ENCODE measurements at regions not wholly inside any gene's neighbourhood (a gene's known extent, or its start where the extent isn't known, plus 50 kb on each side); places are given as distances from the start of the nearest gene placed in this dataset.

DNA sequence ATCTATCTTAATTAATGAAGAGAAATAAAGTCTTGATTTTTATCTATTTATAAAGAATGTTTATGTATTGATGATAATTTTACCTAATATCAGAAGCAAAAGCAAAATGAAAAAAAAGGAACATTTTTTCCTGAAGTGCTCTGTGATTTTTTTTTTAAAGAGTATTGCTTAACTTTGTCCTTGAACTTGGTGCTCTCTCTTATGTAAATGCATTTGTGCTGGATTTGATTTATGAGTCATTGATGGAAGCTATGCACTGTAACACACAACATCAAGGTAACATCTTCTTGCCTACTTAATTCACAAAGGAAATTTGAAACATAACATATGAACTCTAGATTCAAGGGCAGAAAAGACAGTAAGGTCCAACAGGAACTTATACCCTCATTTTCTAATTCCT lies 312.9 kb upstream of the CDH19 start (continued):
- TF ChIP-seq, protein P1, sequence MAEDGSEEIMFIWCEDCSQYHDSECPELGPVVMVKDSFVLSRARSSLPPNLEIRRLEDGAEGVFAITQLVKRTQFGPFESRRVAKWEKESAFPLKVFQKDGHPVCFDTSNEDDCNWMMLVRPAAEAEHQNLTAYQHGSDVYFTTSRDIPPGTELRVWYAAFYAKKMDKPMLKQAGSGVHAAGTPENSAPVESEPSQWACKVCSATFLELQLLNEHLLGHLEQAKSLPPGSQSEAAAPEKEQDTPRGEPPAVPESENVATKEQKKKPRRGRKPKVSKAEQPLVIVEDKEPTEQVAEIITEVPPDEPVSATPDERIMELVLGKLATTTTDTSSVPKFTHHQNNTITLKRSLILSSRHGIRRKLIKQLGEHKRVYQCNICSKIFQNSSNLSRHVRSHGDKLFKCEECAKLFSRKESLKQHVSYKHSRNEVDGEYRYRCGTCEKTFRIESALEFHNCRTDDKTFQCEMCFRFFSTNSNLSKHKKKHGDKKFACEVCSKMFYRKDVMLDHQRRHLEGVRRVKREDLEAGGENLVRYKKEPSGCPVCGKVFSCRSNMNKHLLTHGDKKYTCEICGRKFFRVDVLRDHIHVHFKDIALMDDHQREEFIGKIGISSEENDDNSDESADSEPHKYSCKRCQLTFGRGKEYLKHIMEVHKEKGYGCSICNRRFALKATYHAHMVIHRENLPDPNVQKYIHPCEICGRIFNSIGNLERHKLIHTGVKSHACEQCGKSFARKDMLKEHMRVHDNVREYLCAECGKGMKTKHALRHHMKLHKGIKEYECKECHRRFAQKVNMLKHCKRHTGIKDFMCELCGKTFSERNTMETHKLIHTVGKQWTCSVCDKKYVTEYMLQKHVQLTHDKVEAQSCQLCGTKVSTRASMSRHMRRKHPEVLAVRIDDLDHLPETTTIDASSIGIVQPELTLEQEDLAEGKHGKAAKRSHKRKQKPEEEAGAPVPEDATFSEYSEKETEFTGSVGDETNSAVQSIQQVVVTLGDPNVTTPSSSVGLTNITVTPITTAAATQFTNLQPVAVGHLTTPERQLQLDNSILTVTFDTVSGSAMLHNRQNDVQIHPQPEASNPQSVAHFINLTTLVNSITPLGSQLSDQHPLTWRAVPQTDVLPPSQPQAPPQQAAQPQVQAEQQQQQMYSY (CRISPR knock-in tag; IDR thresholded peaks at IDR 0.05), result no peak
- TF ChIP-seq OVOL2 (CRISPR knock-in tag; IDR thresholded peaks at IDR 0.05; ENCODE audit: borderline replicate concordance), result no peak

DNA sequence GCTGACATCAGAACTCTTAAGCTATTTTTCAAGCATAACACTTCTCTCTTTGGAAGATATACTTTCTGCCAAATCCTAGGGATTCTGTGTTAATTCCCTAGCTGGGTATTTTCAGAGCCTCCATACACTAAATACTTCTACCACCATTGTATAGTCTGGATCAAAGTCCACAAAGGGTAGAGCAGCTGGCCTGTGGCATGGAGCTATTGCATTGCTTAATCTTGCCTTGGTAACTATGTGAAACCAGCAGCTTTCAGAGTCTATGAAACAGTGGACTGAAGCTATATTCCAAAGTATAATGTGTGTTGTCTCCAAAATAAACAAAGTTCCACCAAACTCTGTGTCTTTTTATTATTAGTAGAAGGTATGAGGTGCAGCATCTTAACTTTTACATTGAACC lies 296.9 kb upstream of the CDH19 start:
- no peaks in the 10 kb centered on the region for H3K36me3 Mint-ChIP-seq
- TF ChIP-seq USF2 (CRISPR knock-in tag; IDR thresholded peaks at IDR 0.05), result no peak
- no peak for TF ChIP-seq GRHL2 (CRISPR knock-in tag; IDR thresholded peaks at IDR 0.05; ENCODE audit: insufficient replicate concordance, severe bottlenecking)
- TF ChIP-seq, protein P2, sequence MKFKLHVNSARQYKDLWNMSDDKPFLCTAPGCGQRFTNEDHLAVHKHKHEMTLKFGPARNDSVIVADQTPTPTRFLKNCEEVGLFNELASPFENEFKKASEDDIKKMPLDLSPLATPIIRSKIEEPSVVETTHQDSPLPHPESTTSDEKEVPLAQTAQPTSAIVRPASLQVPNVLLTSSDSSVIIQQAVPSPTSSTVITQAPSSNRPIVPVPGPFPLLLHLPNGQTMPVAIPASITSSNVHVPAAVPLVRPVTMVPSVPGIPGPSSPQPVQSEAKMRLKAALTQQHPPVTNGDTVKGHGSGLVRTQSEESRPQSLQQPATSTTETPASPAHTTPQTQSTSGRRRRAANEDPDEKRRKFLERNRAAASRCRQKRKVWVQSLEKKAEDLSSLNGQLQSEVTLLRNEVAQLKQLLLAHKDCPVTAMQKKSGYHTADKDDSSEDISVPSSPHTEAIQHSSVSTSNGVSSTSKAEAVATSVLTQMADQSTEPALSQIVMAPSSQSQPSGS (CRISPR knock-in tag; IDR thresholded peaks at IDR 0.05; ENCODE audit: borderline replicate concordance, low read depth), result no peak
- TF ChIP-seq ZSCAN18 (CRISPR knock-in tag; IDR thresholded peaks at IDR 0.05), result no peak
- TF ChIP-seq, protein P3, sequence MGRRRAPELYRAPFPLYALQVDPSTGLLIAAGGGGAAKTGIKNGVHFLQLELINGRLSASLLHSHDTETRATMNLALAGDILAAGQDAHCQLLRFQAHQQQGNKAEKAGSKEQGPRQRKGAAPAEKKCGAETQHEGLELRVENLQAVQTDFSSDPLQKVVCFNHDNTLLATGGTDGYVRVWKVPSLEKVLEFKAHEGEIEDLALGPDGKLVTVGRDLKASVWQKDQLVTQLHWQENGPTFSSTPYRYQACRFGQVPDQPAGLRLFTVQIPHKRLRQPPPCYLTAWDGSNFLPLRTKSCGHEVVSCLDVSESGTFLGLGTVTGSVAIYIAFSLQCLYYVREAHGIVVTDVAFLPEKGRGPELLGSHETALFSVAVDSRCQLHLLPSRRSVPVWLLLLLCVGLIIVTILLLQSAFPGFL (CRISPR knock-in tag; IDR thresholded peaks at IDR 0.05; ENCODE audit: borderline replicate concordance), result no peak
- TF ChIP-seq ATF6 (CRISPR knock-in tag; IDR thresholded peaks at IDR 0.05), result no peak
- TF ChIP-seq TCF7 (CRISPR knock-in tag; IDR thresholded peaks at IDR 0.05; ENCODE audit: low read depth), result no peak
- TF ChIP-seq, protein P4, sequence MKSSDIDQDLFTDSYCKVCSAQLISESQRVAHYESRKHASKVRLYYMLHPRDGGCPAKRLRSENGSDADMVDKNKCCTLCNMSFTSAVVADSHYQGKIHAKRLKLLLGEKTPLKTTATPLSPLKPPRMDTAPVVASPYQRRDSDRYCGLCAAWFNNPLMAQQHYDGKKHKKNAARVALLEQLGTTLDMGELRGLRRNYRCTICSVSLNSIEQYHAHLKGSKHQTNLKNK (CRISPR knock-in tag; IDR thresholded peaks at IDR 0.05), result no peak
- no peak for TF ChIP-seq ESRRA (CRISPR knock-in tag; IDR thresholded peaks at IDR 0.05; ENCODE audit: borderline replicate concordance)
- TF ChIP-seq TEAD1 (CRISPR knock-in tag; IDR thresholded peaks at IDR 0.05), result no peak
- TF ChIP-seq GABPB1 (CRISPR knock-in tag; IDR thresholded peaks at IDR 0.05), result no peak
- no peak for TF ChIP-seq IRF2 (CRISPR knock-in tag; IDR thresholded peaks at IDR 0.05; ENCODE audit: borderline replicate concordance, low read depth)
- no peak for TF ChIP-seq MLX (CRISPR knock-in tag; IDR thresholded peaks at IDR 0.05)
- no peak for TF ChIP-seq ATF1 (CRISPR knock-in tag; IDR thresholded peaks at IDR 0.05)
- TF ChIP-seq TEAD4 (CRISPR knock-in tag; IDR thresholded peaks at IDR 0.05), result no peak
- no peak for TF ChIP-seq SMAD3 (CRISPR knock-in tag; IDR thresholded peaks at IDR 0.05; ENCODE audit: borderline replicate concordance)
- TF ChIP-seq FOXP4 (CRISPR knock-in tag; IDR thresholded peaks at IDR 0.05), result no peak
- H3K27me3 Mint-ChIP-seq (ENCODE audit: low read depth), result no peaks in the 10 kb centered on the region
- POLR2A ChIA-PET, result no interaction called here
- no peak for DNase-seq (ENCODE audit: low spot score)
- CTCF ChIA-PET, result no interaction called here
- H3K4me1 Mint-ChIP-seq, result peaks cover 8% of the 10 kb centered on the region
- H3K27ac Mint-ChIP-seq, result no peak overlapping the region
- no peak overlapping the region for H3K4me3 Mint-ChIP-seq
- H3K9me3 Mint-ChIP-seq, result 0 out of 2 replicates have a peak, but pooled peaks cover 3% of the 10 kb centered on the region
- ATAC-seq, result no peak
